IMR-90 (cell line): ENCODE measurements at regions not wholly inside any gene's neighbourhood (a gene's known extent, or its start where the extent isn't known, plus 50 kb on each side); places are given as distances from the start of the nearest gene placed in this dataset.

Experiments
- BHLHE40 ChIP-seq: fragments of 150-350 bp; IDR thresholded peaks from 2 replicates; pipeline ENCODE4 v1.6.1; 2016; ENCODE audit warnings: mild to moderate bottlenecking, low read depth, low read length
- ELK1 ChIP-seq: fragments of 150-350 bp; IDR thresholded peaks from 2 replicates; pipeline ENCODE4 v1.6.1; 2016; ENCODE audit warnings: low read depth, mild to moderate bottlenecking, low read length, moderate library complexity, borderline replicate concordance
- MAFK ChIP-seq: IDR thresholded peaks from 2 replicates; pipeline ENCODE4 v1.6.1; 2012; ENCODE audit warnings: low read depth, low read length, improper control_type of control experiment
- MAZ ChIP-seq: IDR thresholded peaks from 2 replicates; pipeline ENCODE4 v1.6.1; 2012; ENCODE audit warnings: low read depth, mild to moderate bottlenecking, low read length, improper control_type of control experiment, moderate library complexity, borderline replicate concordance
- MXI1 ChIP-seq: IDR thresholded peaks from 2 replicates; pipeline ENCODE4 v1.6.1; 2012; ENCODE audit warnings: low read depth, mild to moderate bottlenecking, low read length, moderate library complexity, borderline replicate concordance
- POLR2A ChIP-seq: IDR thresholded peaks from 2 replicates; pipeline ENCODE4 v1.6.1; 2012; ENCODE audit warnings: mild to moderate bottlenecking, low read depth, low read length
- RAD21 ChIP-seq: IDR thresholded peaks from 2 replicates; pipeline ENCODE4 v1.6.1; 2012; ENCODE audit warnings: low read length, improper control_type of control experiment
- RCOR1 ChIP-seq: IDR thresholded peaks from 2 replicates; pipeline ENCODE4 v1.6.1; 2012; ENCODE audit warnings: mild to moderate bottlenecking, low read length, improper control_type of control experiment; ENCODE audit not compliant: insufficient replicate concordance
- RFX5 ChIP-seq: IDR thresholded peaks from 2 replicates; pipeline ENCODE4 v1.8.0; 2012; ENCODE audit warnings: low read depth, mild to moderate bottlenecking, low read length, moderate library complexity
- SMC3 ChIP-seq: fragments of 150-350 bp; IDR thresholded peaks from 2 replicates; pipeline ENCODE4 v1.6.1; 2016; ENCODE audit warnings: low read depth, mild to moderate bottlenecking, antibody characterized with exemption, low read length, moderate library complexity
- USF2 ChIP-seq: fragments of 150-350 bp; IDR thresholded peaks from 2 replicates; pipeline ENCODE4 v1.6.1; 2017; ENCODE audit warnings: mild to moderate bottlenecking, antibody characterized with exemption, low read length, low read depth
- TF ChIP-seq, protein P1 (sequence below): conservative IDR thresholded peaks from 2 replicates; pipeline ENCODE4 v1.5.1; 2012; ENCODE audit warnings: mild to moderate bottlenecking, low read depth, low read length, improper control_type of control experiment

DNA sequence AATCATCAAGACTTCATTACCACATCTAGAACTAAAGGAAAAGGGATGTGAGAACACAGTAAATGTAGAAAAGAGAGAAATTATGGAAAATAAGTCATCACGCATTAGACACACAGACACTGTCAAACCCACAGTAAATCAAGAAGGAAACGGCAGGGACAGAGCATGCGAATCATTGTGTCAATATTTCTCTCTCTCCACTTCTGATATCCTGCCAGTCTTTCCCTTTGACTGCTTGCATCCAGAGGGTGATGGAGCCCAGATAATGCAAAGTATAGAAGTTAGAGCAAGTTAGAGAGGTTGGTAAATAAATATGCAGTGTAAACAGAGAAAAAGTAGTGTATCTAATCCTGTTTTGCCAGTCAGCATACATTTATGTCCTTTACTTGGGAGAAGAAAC lies 706.8 kb upstream of the ANO3 start:
- TF ChIP-seq POLR2A (no peak), BHLHE40 (no peak), RAD21 (no peak), MAZ (no peak), USF2 (no peak), RFX5 (no peak), MAFK (no peak), SMC3 (no peak), MXI1 (no peak), ELK1 (no peak), RCOR1 (no peak)
- TF ChIP-seq, protein P1, sequence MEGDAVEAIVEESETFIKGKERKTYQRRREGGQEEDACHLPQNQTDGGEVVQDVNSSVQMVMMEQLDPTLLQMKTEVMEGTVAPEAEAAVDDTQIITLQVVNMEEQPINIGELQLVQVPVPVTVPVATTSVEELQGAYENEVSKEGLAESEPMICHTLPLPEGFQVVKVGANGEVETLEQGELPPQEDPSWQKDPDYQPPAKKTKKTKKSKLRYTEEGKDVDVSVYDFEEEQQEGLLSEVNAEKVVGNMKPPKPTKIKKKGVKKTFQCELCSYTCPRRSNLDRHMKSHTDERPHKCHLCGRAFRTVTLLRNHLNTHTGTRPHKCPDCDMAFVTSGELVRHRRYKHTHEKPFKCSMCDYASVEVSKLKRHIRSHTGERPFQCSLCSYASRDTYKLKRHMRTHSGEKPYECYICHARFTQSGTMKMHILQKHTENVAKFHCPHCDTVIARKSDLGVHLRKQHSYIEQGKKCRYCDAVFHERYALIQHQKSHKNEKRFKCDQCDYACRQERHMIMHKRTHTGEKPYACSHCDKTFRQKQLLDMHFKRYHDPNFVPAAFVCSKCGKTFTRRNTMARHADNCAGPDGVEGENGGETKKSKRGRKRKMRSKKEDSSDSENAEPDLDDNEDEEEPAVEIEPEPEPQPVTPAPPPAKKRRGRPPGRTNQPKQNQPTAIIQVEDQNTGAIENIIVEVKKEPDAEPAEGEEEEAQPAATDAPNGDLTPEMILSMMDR = no peak
